ENCODE measurements at regions not wholly inside any gene's neighbourhood (a gene's known extent, or its start where the extent isn't known, plus 50 kb on each side); places are given as distances from the start of the nearest gene placed in this dataset.
"Not testable (repeated sequence)": the region's sequence is repeated elsewhere in the genome, so short reads cannot be mapped to it uniquely, and the experiment has no call there.

- no peak for DNase-seq
Measured at GRCh38 chr22:48431536-48432315, 1395.9 kb downstream of the BRD1 start.

- DNase-seq: no peak
Measured at GRCh38 chr22:48431014-48431413, 1396.7 kb downstream of the BRD1 start.

GRCh38 chr22:48429446-48430020 is 1398.1 kb downstream of the BRD1 start:
- DNase-seq: no peak

GRCh38 chr22:48428631-48429371 is 1398.9 kb downstream of the BRD1 start:
- no peak for DNase-seq

GRCh38 chr22:48427731-48428211 is 1399.9 kb downstream of the BRD1 start:
- no peak for DNase-seq

GRCh38 chr22:48426466-48427380 is 1401.0 kb downstream of the BRD1 start:
- DNase-seq: no peak

GRCh38 chr22:48425641-48426040 is 1402.0 kb downstream of the BRD1 start:
- DNase-seq: no peak

GRCh38 chr22:48425091-48425506 is 1402.6 kb downstream of the BRD1 start:
- DNase-seq: no peak

GRCh38 chr22:48424661-48425060 is 1403.0 kb downstream of the BRD1 start:
- DNase-seq: no peak

- DNase-seq: no peak
Measured at GRCh38 chr22:48424201-48424627, 1403.5 kb downstream of the BRD1 start.

- no peak for DNase-seq
Measured at GRCh38 chr22:48423481-48423911, 1404.2 kb downstream of the BRD1 start.

- DNase-seq: no peak
Measured at GRCh38 chr22:48422900-48423480, 1404.7 kb downstream of the BRD1 start.

- DNase-seq: no peak
Measured at GRCh38 chr22:48418831-48419230, 1408.8 kb downstream of the BRD1 start.

- no peak for DNase-seq
Measured at GRCh38 chr22:48417225-48418070, 1410.2 kb downstream of the BRD1 start.

- DNase-seq: no peak
Measured at GRCh38 chr22:48416396-48417224, 1411.1 kb downstream of the BRD1 start.

GRCh38 chr22:48415520-48415919 is 1412.2 kb downstream of the BRD1 start:
- no peak for DNase-seq

- DNase-seq: no peak
Measured at GRCh38 chr22:48414651-48415050, 1413.0 kb downstream of the BRD1 start.

GRCh38 chr22:48412931-48413330 is 1414.7 kb downstream of the BRD1 start:
- not testable (repeated sequence) for DNase-seq

- DNase-seq: no peak
Measured at GRCh38 chr22:48410536-48410935, 1417.1 kb downstream of the BRD1 start.

- DNase-seq: no peak
Measured at GRCh38 chr22:48407256-48407955, 1420.3 kb downstream of the BRD1 start.
